HG03521 (cell line): ENCODE measurements at regions not wholly inside any gene's neighbourhood (a gene's known extent, or its start where the extent isn't known, plus 50 kb on each side); places are given as distances from the start of the nearest gene placed in this dataset.

Experiments used
- ATAC-seq: cut with Tn5 transposase; IDR thresholded peaks from one replicate; pipeline ENCODE4 v1.9.1; 2021; ENCODE audit warnings: mild to moderate bottlenecking, moderate library complexity; ENCODE audit not compliant: unreplicated experiment

DNA sequence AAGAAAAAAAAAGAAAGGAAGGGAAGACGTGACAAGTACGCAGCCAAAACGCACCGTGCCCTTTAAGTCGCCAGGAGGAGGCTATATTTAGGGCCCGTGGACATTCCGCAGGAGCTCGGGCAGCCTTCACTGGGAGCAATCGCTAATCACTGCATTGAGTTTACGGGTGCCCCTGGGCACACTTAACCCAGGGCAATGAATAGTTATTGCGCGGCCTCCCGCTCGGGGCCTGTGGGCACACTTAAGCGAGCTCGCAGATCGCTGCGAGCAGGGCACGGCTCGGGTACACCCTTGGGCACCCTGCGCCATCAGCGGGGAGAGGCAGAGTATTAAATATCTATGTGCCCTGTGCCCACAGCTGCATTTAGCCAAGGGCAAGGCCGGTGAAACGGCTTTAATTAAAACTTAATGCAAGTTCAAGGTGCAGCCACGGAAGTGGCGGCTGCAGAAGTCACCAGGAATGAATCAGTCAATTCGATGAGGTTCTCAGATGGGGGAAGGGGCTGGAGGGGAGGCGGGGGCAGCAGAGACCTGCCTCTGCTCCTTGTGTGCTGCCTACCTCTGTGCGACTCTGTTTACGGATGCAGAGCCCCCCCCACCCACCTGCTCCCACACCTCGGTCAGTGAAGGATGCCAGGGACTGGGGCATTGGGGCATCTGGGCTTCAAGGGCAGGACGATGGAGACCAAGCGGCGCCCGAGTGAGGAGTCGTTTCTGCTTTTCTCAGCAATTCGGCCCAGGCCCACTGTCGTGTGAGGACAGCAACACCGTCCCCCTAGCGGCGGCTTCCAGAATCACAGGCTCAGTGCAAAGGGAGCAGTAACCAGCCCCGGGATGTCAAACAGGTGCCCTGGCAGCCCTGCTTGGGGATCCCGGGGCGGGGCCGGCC lies 51.8 kb upstream of the TARDBP start:
- ATAC-seq: peak; percentile 41

- ATAC-seq: no peak
These were observed 51.1 kb upstream of the TARDBP start for GRCh38 chr1:10961300-10961833.

- ATAC-seq: no peak
These were observed 50.0 kb upstream of the TARDBP start for GRCh38 chr1:10962483-10962882.
